ENCODE measurements at regions not wholly inside any gene's neighbourhood (a gene's known extent, or its start where the extent isn't known, plus 50 kb on each side); places are given as distances from the start of the nearest gene placed in this dataset.
"Not testable (repeated sequence)": the region's sequence is repeated elsewhere in the genome, so short reads cannot be mapped to it uniquely, and the experiment has no call there.

- Histone ChIP-seq H3K27ac (ENCODE audit: low read length) (no peak overlapping the region), H3K79me2 (replicated peaks; ENCODE audit: insufficient read depth, low read length) (no peaks in the 10 kb centered on the region), H3K4me2 (ENCODE audit: low read length) (no peak overlapping the region), H2AFZ (ENCODE audit: low read depth, low read length) (no peak overlapping the region), H4K20me1 (ENCODE audit: insufficient read depth) (no peaks in the 10 kb centered on the region), H3K9me2 (ENCODE audit: insufficient read depth, low read length) (no peaks in the 10 kb centered on the region), H3K27me3 (ENCODE audit: insufficient read depth, low read depth, low read length) (no peaks in the 10 kb centered on the region), H3K36me3 (ENCODE audit: insufficient read depth, low read length) (no peaks in the 10 kb centered on the region), H3K4me3 (ENCODE audit: low read length) (no peak overlapping the region), H3F3A (ENCODE audit: insufficient read depth, low read length, poor library complexity, severe bottlenecking) (no peaks in the 10 kb centered on the region), H3K9me3 (ENCODE audit: low read length) (no peaks in the 10 kb centered on the region), H3K9ac (ENCODE audit: low read length) (no peak overlapping the region)
- no peak for TF ChIP-seq REST (IDR thresholded peaks at IDR 0.05; ENCODE audit: borderline replicate concordance)
Observed at GRCh38 chr2:16200554-16201193, 260.3 kb downstream of the MYCN start.

GRCh38 chr2:16199882-16200553 lies 259.7 kb downstream of the MYCN start:
- Histone ChIP-seq H3K9me3 (ENCODE audit: low read length) (no peaks in the 10 kb centered on the region), H4K20me1 (ENCODE audit: insufficient read depth) (no peaks in the 10 kb centered on the region), H3K4me2 (ENCODE audit: low read length) (no peak overlapping the region), H3K4me3 (ENCODE audit: low read length) (no peak overlapping the region), H3K79me2 (replicated peaks; ENCODE audit: insufficient read depth, low read length) (no peaks in the 10 kb centered on the region), H3K27ac (ENCODE audit: low read length) (no peak overlapping the region), H3K27me3 (ENCODE audit: insufficient read depth, low read depth, low read length) (no peaks in the 10 kb centered on the region), H3K9me2 (ENCODE audit: insufficient read depth, low read length) (no peaks in the 10 kb centered on the region), H2AFZ (ENCODE audit: low read depth, low read length) (no peak overlapping the region), H3K9ac (ENCODE audit: low read length) (no peak overlapping the region), H3K36me3 (ENCODE audit: insufficient read depth, low read length) (no peaks in the 10 kb centered on the region), H3F3A (ENCODE audit: insufficient read depth, low read length, poor library complexity, severe bottlenecking) (no peaks in the 10 kb centered on the region)
- TF ChIP-seq RAD21 (conservative IDR thresholded peaks at IDR 0.05) = no peak
- TF ChIP-seq TAF1 (IDR thresholded peaks at IDR 0.05; ENCODE audit: low read depth) = no peak
- TF ChIP-seq MXI1 (conservative IDR thresholded peaks at IDR 0.05; ENCODE audit: poor library complexity, severe bottlenecking) = no peak
- no peak for TF ChIP-seq POLR2AphosphoS5 (IDR thresholded peaks at IDR 0.05)
- no peak for TF ChIP-seq CTCF (IDR thresholded peaks at IDR 0.05; ENCODE audit: poor library complexity, severe bottlenecking)
- TF ChIP-seq SMC3 (conservative IDR thresholded peaks at IDR 0.05; ENCODE audit: poor library complexity) = no peak
- no peak for TF ChIP-seq EZH2 (IDR thresholded peaks at IDR 0.05; ENCODE audit: borderline replicate concordance, insufficient read depth, low read length, poor library complexity, severe bottlenecking)
- no peak for TF ChIP-seq EP300 (conservative IDR thresholded peaks at IDR 0.05; ENCODE audit: poor library complexity, severe bottlenecking)
- no peak for TF ChIP-seq REST (IDR thresholded peaks at IDR 0.05; ENCODE audit: borderline replicate concordance)

- not testable (repeated sequence) for H3K9me2 ChIP-seq (ENCODE audit: insufficient read depth, low read length); H3K36me3 ChIP-seq (ENCODE audit: insufficient read depth, low read length); H3F3A ChIP-seq (ENCODE audit: insufficient read depth, low read length, poor library complexity, severe bottlenecking); H3K27me3 ChIP-seq (ENCODE audit: insufficient read depth, low read depth, low read length); H3K9me3 ChIP-seq (ENCODE audit: low read length); H2AFZ ChIP-seq (ENCODE audit: low read depth, low read length); H3K27ac ChIP-seq (ENCODE audit: low read length); H3K4me2 ChIP-seq (ENCODE audit: low read length); H4K20me1 ChIP-seq (ENCODE audit: insufficient read depth); H3K79me2 ChIP-seq (replicated peaks; ENCODE audit: insufficient read depth, low read length); H3K4me3 ChIP-seq (ENCODE audit: low read length); H3K9ac ChIP-seq (ENCODE audit: low read length)
Observed at GRCh38 chr2:16199241-16199640, 258.9 kb downstream of the MYCN start.
